A549 (cell line): ENCODE measurements at regions not wholly inside any gene's neighbourhood (a gene's known extent, or its start where the extent isn't known, plus 50 kb on each side); places are given as distances from the start of the nearest gene placed in this dataset.

Experiments used
- ATAC-seq, 2 experiments: fragments of 200-7000 bp in 1 of 2; fragments of >200 bp in 1 of 2; cut with Nextera tagmentation in 1 of 2; cut with Tn5 transposase in 1 of 2; 3 replicates each; pipeline versions ENCODE4 v1.8.0 to v1.9.1; 2018 to 2020; ENCODE audit warnings: mild to moderate bottlenecking in 1 of 2, moderate library complexity in 1 of 2
- CTCF ChIA-PET: fragments of 300-600 bp; sonication (Branson Sonifier 250); formaldehyde crosslinking; extraction: SDS; loops from one replicate; lab custom pipeline; 2021; ENCODE audit warnings: antibody characterized with exemption, inconsistent platforms; lab: Yijun Ruan, JAX
- POLR2A ChIA-PET: fragments of 350-600 bp; formaldehyde crosslinking; extraction: SDS; loops from one replicate; lab custom pipeline; 2021; ENCODE audit warnings: antibody characterized with exemption, inconsistent platforms; lab: Yijun Ruan, JAX
- DNase-seq, 2 experiments: peaks; one replicate each; pipeline versions ENCODE4 v3.0.0 to v3.0.0-alpha.2; 2011 to 2016; ENCODE audit warnings: low read depth in 1 of 2, low spot score in 1 of 2
- FAIRE-seq: peaks from 2 replicates; lab custom pipeline; 2011; peaks lifted over from hg19 to GRCh38; lab: Jason Lieb, UNC
- H3K27ac ChIP-seq, 2 experiments: fragments of >200 bp; sonication (Bioruptor Twin); formaldehyde crosslinking; 3 replicates each; pipeline ENCODE4 v1.5.1; 2016 to 2017
- H3K4me1 ChIP-seq: fragments of >200 bp; sonication (Bioruptor Twin); formaldehyde crosslinking; 3 replicates; pipeline ENCODE4 v1.6.1; 2016
- H3K4me2 ChIP-seq: fragments of >200 bp; sonication (Bioruptor Twin); formaldehyde crosslinking; 3 replicates; pipeline ENCODE4 v1.6.1; 2016
- H3K4me3 ChIP-seq: fragments of >200 bp; sonication (Bioruptor Twin); formaldehyde crosslinking; 3 replicates; pipeline ENCODE4 v1.5.1; 2016
- H3K9me3 ChIP-seq: fragments of >200 bp; sonication (Bioruptor Twin); formaldehyde crosslinking; 3 replicates; pipeline ENCODE4 v1.6.1; 2016
- BHLHE40 ChIP-seq: IDR thresholded peaks from 2 replicates; pipeline ENCODE4 v1.6.1; 2012; ENCODE audit warnings: low read depth, low read length, inconsistent platforms
- CEBPB ChIP-seq, 2 experiments: fragments of >200 bp in 1 of 2; sonication (Bioruptor Twin) in 1 of 2; formaldehyde crosslinking in 1 of 2; IDR thresholded peaks; 2 replicates each; pipeline ENCODE4 v1.6.1; 2012 to 2016
- CHD2 ChIP-seq: fragments of 150-350 bp; IDR thresholded peaks from 2 replicates; pipeline ENCODE4 v1.6.1; 2014; ENCODE audit warnings: low read length; ENCODE audit not compliant: partially characterized antibody
- CHD4 ChIP-seq: fragments of 200-600 bp; sonication (generic); IDR thresholded peaks from 2 replicates; pipeline ENCODE4 v1.6.1; 2016; ENCODE audit warnings: antibody characterized with exemption, mild to moderate bottlenecking, borderline replicate concordance
- EHF ChIP-seq: fragments of 250-450 bp; sonication (Bioruptor Pico); IDR thresholded peaks from 2 replicates; pipeline ENCODE4 v1.5.0; 2020; ENCODE audit warnings: mild to moderate bottlenecking
- EP300 ChIP-seq, 2 experiments: fragments of >200 bp; sonication (Bioruptor Twin); formaldehyde crosslinking; IDR thresholded peaks; 2 replicates in 1 of 2; 3 replicates in 1 of 2; pipeline ENCODE4 v1.6.1; 2016 to 2017
- FOSB ChIP-seq: fragments of 250-450 bp; sonication (Bioruptor Pico); IDR thresholded peaks from 2 replicates; pipeline ENCODE4 v1.5.0; 2020; ENCODE audit warnings: mild to moderate bottlenecking, moderate library complexity
- FOXS1 ChIP-seq: fragments of 250-450 bp; sonication (Bioruptor Pico); IDR thresholded peaks from 2 replicates; pipeline ENCODE4 v1.5.0; 2020; ENCODE audit warnings: mild to moderate bottlenecking, moderate library complexity
- GATA3 ChIP-seq: IDR thresholded peaks from 2 replicates; pipeline ENCODE4 v1.6.1; 2012; ENCODE audit warnings: borderline replicate concordance
- HDAC2 ChIP-seq: fragments of 200-600 bp; sonication (generic); IDR thresholded peaks from 2 replicates; pipeline ENCODE4 v1.6.1; 2016
- HOXB13 ChIP-seq: fragments of 250-450 bp; sonication (Bioruptor Pico); IDR thresholded peaks from 2 replicates; pipeline ENCODE4 v1.5.0; 2020; ENCODE audit warnings: low read depth, mild to moderate bottlenecking, moderate library complexity
- JUN ChIP-seq, 2 experiments: fragments of >200 bp; sonication (Bioruptor Twin); formaldehyde crosslinking; IDR thresholded peaks; 2 replicates in 1 of 2; 3 replicates in 1 of 2; pipeline ENCODE4 v1.6.1; 2016 to 2017
- KDM1A ChIP-seq: fragments of 200-600 bp; sonication (generic); IDR thresholded peaks from 2 replicates; pipeline ENCODE4 v1.6.1; 2016; ENCODE audit warnings: low read depth, mild to moderate bottlenecking
- KDM5A ChIP-seq: fragments of 200-600 bp; sonication (generic); IDR thresholded peaks from 2 replicates; pipeline ENCODE4 v1.6.1; 2016; ENCODE audit warnings: antibody characterized with exemption, mild to moderate bottlenecking
- MAFK ChIP-seq: fragments of 450-650 bp; IDR thresholded peaks from 2 replicates; pipeline ENCODE4 v1.6.1; 2014; ENCODE audit not compliant: partially characterized antibody
- NFE2L2 ChIP-seq: fragments of 150-350 bp; conservative IDR thresholded peaks from 2 replicates; pipeline ENCODE4 v1.6.1; 2014; ENCODE audit warnings: low read length
- NPAS2 ChIP-seq: fragments of 250-450 bp; sonication (Bioruptor Pico); IDR thresholded peaks from 2 replicates; pipeline ENCODE4 v1.8.0; 2022; ENCODE audit warnings: mild to moderate bottlenecking, moderate library complexity, borderline replicate concordance
- PHF8 ChIP-seq: fragments of 200-600 bp; sonication (generic); IDR thresholded peaks from 2 replicates; pipeline ENCODE4 v1.6.1; 2016; ENCODE audit warnings: low read depth, mild to moderate bottlenecking, antibody characterized with exemption, moderate library complexity, borderline replicate concordance
- POLR2A ChIP-seq: IDR thresholded peaks from 2 replicates; pipeline ENCODE4 v1.6.1; 2012; ENCODE audit warnings: mild to moderate bottlenecking, low read length
- POLR2AphosphoS2 ChIP-seq: conservative IDR thresholded peaks from 2 replicates; pipeline ENCODE4 v1.6.1; 2012; ENCODE audit warnings: low read length, improper control_type of control experiment, inconsistent platforms
- RAD21 ChIP-seq, 2 experiments: fragments of >200 bp in 1 of 2; sonication (Bioruptor Twin) in 1 of 2; formaldehyde crosslinking in 1 of 2; IDR thresholded peaks in 1 of 2; conservative IDR thresholded peaks in 1 of 2; 2 replicates in 1 of 2; 3 replicates in 1 of 2; pipeline ENCODE4 v1.6.1; 2012 to 2018; ENCODE audit warnings: inconsistent platforms in 1 of 2
- RARB ChIP-seq: fragments of 250-450 bp; sonication (Bioruptor Pico); IDR thresholded peaks from 2 replicates; pipeline ENCODE4 v1.8.0; 2021; ENCODE audit warnings: mild to moderate bottlenecking, moderate library complexity
- RCOR1 ChIP-seq: fragments of 150-350 bp; IDR thresholded peaks from 2 replicates; pipeline ENCODE4 v1.6.1; 2014; ENCODE audit warnings: antibody characterized with exemption, low read length, low read depth
- RFX5 ChIP-seq: fragments of 450-650 bp; IDR thresholded peaks from 2 replicates; pipeline ENCODE4 v1.7.1; 2014; ENCODE audit warnings: antibody characterized with exemption, mild to moderate bottlenecking, moderate library complexity
- SMC3 ChIP-seq: fragments of >200 bp; sonication (Bioruptor Twin); formaldehyde crosslinking; IDR thresholded peaks from 3 replicates; pipeline ENCODE4 v1.6.1; 2018; ENCODE audit warnings: inconsistent platforms
- SREBF2 ChIP-seq: fragments of 450-650 bp; IDR thresholded peaks from 2 replicates; pipeline ENCODE4 v1.6.1; 2014; ENCODE audit warnings: mild to moderate bottlenecking, moderate library complexity
- TP53 ChIP-seq: fragments of 250-450 bp; sonication (Bioruptor Pico); IDR thresholded peaks from 2 replicates; pipeline ENCODE4 v1.5.0; 2021; ENCODE audit warnings: mild to moderate bottlenecking, moderate library complexity
- ZC3H11A ChIP-seq: fragments of 450-650 bp; IDR thresholded peaks from 2 replicates; pipeline ENCODE4 v1.6.1; 2014; ENCODE audit warnings: antibody characterized with exemption, mild to moderate bottlenecking
- ZFP36 ChIP-seq: fragments of 450-650 bp; IDR thresholded peaks from 2 replicates; pipeline ENCODE4 v1.6.1; 2014; ENCODE audit warnings: borderline replicate concordance; ENCODE audit not compliant: partially characterized antibody
- ZNF302 ChIP-seq: fragments of 250-450 bp; sonication (Bioruptor Pico); IDR thresholded peaks from 2 replicates; pipeline ENCODE4 v1.9.0; 2021; ENCODE audit warnings: inconsistent platforms, mild to moderate bottlenecking, moderate library complexity
- ZSCAN20 ChIP-seq: fragments of 250-450 bp; sonication (Bioruptor Pico); IDR thresholded peaks from 2 replicates; pipeline ENCODE4 v1.8.0; 2022; ENCODE audit warnings: mild to moderate bottlenecking, moderate library complexity
- WGBS: methylation state at CpG from one replicate; pipeline ENCODE4 v1.1.6; 2017; ENCODE audit errors: missing lambda C conversion rate; 5-methylcytosine and 5-hydroxymethylcytosine counted together
- TF ChIP-seq, protein P1 (sequence below): IDR thresholded peaks from 2 replicates; pipeline ENCODE4 v1.6.1; 2012
- TF ChIP-seq, protein P2 (sequence below): IDR thresholded peaks from 2 replicates; pipeline ENCODE4 v1.6.1; 2012; ENCODE audit warnings: low read depth, borderline replicate concordance
- TF ChIP-seq, protein P3 (sequence below): fragments of 450-650 bp; IDR thresholded peaks from 2 replicates; pipeline ENCODE4 v1.6.1; 2014; ENCODE audit warnings: antibody characterized with exemption
- TF ChIP-seq, protein P4 (sequence below): fragments of 250-450 bp; sonication (Bioruptor Pico); IDR thresholded peaks from 2 replicates; pipeline ENCODE4 v1.5.0; 2021; ENCODE audit warnings: mild to moderate bottlenecking, moderate library complexity, borderline replicate concordance

DNA sequence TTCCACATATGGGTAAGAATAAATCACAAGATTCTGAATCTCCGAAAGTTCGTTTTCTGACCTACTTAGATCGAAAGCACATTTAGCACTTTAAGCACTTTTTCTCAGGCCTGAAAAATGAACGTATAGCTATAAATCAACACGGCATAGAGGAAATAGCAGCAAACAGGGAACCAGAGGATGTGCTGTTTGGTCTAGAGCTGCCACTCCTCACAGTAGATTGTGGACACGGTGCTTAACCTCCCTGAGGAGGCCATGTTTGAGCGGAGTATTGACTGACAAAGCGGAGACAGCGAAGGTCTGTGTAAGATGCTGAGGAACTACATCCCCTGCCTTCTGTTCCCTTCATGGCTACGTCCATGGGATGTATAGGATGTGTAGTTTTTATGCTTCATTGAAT lies 452.8 kb upstream of the NCAM2 start:
- H3K4me1 ChIP-seq: no peaks in the 10 kb centered on the region
- H3K4me2 ChIP-seq: no peak overlapping the region
- CTCF ChIA-PET: no interaction called here
- ATAC-seq (no peak), FAIRE-seq (no peak), DNase-seq (no peak)
- H3K4me3 ChIP-seq: no peak overlapping the region
- H3K9me3 ChIP-seq: no peaks in the 10 kb centered on the region
- H3K27ac ChIP-seq: no peak overlapping the region
- POLR2A ChIA-PET: no interaction called here
- TF ChIP-seq MAFK (no peak), EP300 (IDR thresholded peaks at IDR 0.05) (no peak), KDM5A (no peak), NPAS2 (CRISPR knock-in tag) (no peak), ZNF302 (CRISPR knock-in tag) (no peak), RFX5 (no peak), NFE2L2 (no peak), CHD2 (no peak), GATA3 (no peak), KDM1A (no peak), CEBPB (IDR thresholded peaks at IDR 0.05) (no peak), ZC3H11A (no peak), BHLHE40 (no peak), FOSB (no peak), POLR2AphosphoS2 (no peak)
- TF ChIP-seq, protein P1, sequence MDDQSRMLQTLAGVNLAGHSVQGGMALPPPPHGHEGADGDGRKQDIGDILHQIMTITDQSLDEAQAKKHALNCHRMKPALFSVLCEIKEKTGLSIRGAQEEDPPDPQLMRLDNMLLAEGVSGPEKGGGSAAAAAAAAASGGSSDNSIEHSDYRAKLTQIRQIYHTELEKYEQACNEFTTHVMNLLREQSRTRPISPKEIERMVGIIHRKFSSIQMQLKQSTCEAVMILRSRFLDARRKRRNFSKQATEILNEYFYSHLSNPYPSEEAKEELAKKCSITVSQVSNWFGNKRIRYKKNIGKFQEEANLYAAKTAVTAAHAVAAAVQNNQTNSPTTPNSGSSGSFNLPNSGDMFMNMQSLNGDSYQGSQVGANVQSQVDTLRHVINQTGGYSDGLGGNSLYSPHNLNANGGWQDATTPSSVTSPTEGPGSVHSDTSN: no peak
- WGBS: 36% methylated on average over 10 of the region's 10 CpGs

DNA sequence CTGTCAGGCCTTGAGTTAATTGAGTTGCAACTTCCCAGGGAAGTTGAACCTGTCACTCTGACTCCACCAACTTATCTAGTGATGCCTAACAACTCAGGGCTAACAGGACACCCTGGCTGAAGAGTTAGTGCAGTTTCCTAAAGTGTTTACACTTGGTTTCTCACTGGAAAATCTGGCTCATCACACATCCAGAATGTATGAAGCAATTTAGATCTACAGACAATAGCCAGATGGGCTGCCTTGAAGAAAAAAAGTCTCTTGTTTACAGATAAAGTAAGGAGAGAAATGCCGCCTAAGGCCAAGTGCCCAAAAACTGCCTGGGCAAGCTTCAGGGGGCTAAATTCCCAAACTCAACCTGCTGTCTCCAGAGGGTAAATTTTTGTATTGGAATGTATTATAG lies 446.3 kb upstream of the NCAM2 start:
- CTCF ChIA-PET: no interaction called here
- H3K9me3 ChIP-seq: no peaks in the 10 kb centered on the region
- H3K27ac ChIP-seq: no peak overlapping the region
- H3K4me2 ChIP-seq: no peak overlapping the region
- POLR2A ChIA-PET: no interaction called here
- no peak for ATAC-seq
- no peak overlapping the region for H3K4me3 ChIP-seq
- no peak for TF ChIP-seq PHF8
- TF ChIP-seq HOXB13 (CRISPR knock-in tag): no peak
- no peak for TF ChIP-seq JUN (IDR thresholded peaks at IDR 0.05)
- TF ChIP-seq EHF: no peak
- TF ChIP-seq ZFP36: no peak
- TF ChIP-seq, protein P2, sequence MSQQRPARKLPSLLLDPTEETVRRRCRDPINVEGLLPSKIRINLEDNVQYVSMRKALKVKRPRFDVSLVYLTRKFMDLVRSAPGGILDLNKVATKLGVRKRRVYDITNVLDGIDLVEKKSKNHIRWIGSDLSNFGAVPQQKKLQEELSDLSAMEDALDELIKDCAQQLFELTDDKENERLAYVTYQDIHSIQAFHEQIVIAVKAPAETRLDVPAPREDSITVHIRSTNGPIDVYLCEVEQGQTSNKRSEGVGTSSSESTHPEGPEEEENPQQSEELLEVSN: no peak
- TF ChIP-seq BHLHE40: no peak
- TF ChIP-seq, protein P3, sequence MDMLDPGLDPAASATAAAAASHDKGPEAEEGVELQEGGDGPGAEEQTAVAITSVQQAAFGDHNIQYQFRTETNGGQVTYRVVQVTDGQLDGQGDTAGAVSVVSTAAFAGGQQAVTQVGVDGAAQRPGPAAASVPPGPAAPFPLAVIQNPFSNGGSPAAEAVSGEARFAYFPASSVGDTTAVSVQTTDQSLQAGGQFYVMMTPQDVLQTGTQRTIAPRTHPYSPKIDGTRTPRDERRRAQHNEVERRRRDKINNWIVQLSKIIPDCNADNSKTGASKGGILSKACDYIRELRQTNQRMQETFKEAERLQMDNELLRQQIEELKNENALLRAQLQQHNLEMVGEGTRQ: no peak
- TF ChIP-seq RAD21 (conservative IDR thresholded peaks at IDR 0.05 in 1 of 2, IDR thresholded peaks at IDR 0.05 in 1 of 2): no peak
- no peak for TF ChIP-seq SREBF2
- no peaks in the 10 kb centered on the region for H3K4me1 ChIP-seq
- DNase-seq: no peak
- 73% methylated on average over 1 of the region's 1 CpG for WGBS
- FAIRE-seq: no peak

DNA sequence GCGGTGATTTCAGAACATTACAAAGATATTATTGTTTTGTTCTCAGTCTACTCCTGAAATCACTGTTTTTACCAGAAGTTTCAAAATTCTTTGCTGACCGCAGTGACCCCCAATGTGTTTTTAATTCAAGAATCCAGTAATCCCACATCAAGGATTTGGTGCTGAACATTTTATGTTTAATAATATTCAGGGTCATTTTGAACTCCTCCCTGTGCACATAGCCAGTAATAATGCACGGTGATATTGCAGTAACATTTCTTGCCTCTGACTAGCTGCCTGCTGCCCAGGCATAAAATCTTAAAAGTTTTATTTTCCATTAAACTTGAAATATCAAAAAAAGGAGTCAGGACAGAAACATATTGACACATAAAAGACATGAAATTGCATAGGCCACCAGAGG lies 443.4 kb upstream of the NCAM2 start:
- CTCF ChIA-PET: no interaction called here
- POLR2A ChIA-PET: no interaction called here
- no peak for FAIRE-seq
- 9% methylated on average over 3 of the region's 3 CpGs for WGBS
- ATAC-seq: no peak
- Histone ChIP-seq H3K4me1 (no peaks in the 10 kb centered on the region), H3K27ac (no peak overlapping the region), H3K4me2 (no peak overlapping the region), H3K9me3 (no peaks in the 10 kb centered on the region), H3K4me3 (no peak overlapping the region)
- no peak for DNase-seq
- TF ChIP-seq GATA3 (no peak), CHD4 (no peak), FOXS1 (no peak), RARB (CRISPR knock-in tag) (no peak), POLR2A (no peak), SREBF2 (no peak), TP53 (CRISPR knock-in tag) (no peak), ZC3H11A (no peak), ZSCAN20 (CRISPR knock-in tag) (no peak), HDAC2 (no peak), SMC3 (no peak), RCOR1 (no peak), JUN (IDR thresholded peaks at IDR 0.05) (no peak), NPAS2 (CRISPR knock-in tag) (no peak), POLR2AphosphoS2 (no peak)
- TF ChIP-seq, protein P4, sequence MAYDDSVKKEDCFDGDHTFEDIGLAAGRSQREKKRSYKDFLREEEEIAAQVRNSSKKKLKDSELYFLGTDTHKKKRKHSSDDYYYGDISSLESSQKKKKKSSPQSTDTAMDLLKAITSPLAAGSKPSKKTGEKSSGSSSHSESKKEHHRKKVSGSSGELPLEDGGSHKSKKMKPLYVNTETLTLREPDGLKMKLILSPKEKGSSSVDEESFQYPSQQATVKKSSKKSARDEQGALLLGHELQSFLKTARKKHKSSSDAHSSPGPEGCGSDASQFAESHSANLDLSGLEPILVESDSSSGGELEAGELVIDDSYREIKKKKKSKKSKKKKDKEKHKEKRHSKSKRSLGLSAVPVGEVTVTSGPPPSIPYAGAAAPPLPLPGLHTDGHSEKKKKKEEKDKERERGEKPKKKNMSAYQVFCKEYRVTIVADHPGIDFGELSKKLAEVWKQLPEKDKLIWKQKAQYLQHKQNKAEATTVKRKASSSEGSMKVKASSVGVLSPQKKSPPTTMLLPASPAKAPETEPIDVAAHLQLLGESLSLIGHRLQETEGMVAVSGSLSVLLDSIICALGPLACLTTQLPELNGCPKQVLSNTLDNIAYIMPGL: no peak
